H9 (cell line): ENCODE measurements at regions not wholly inside any gene's neighbourhood (a gene's known extent, or its start where the extent isn't known, plus 50 kb on each side); places are given as distances from the start of the nearest gene placed in this dataset.

Source experiments
- DNase-seq: peaks from one replicate; pipeline ENCODE4 v3.0.0-alpha.2; 2017
- H2AFZ ChIP-seq: one replicate; pipeline ENCODE4 v1.6.1; 2013; ENCODE audit warnings: mild to moderate bottlenecking, low read length, control low read depth, moderate library complexity
- H2AK5ac ChIP-seq: 2 replicates; pipeline ENCODE4 v1.6.1; 2013; ENCODE audit warnings: low read length, control low read depth, mixed read lengths; ENCODE audit not compliant: insufficient read length
- H2BK120ac ChIP-seq: one replicate; pipeline ENCODE4 v1.6.1; 2013; ENCODE audit warnings: low read depth, mild to moderate bottlenecking, low read length, control low read depth, inconsistent platforms; ENCODE audit not compliant: poor library complexity, severe bottlenecking
- H2BK12ac ChIP-seq: 2 replicates; pipeline ENCODE4 v1.6.1; 2013; ENCODE audit warnings: low read length, control low read depth, mixed read lengths, low read depth; ENCODE audit not compliant: insufficient read length
- H2BK15ac ChIP-seq: 2 replicates; pipeline ENCODE4 v1.6.1; 2013; ENCODE audit warnings: low read depth, low read length, control low read depth
- H2BK20ac ChIP-seq: one replicate; pipeline ENCODE4 v1.6.1; 2013; ENCODE audit warnings: low read depth, mild to moderate bottlenecking, low read length, control low read depth, inconsistent platforms; ENCODE audit not compliant: poor library complexity, severe bottlenecking
- H2BK5ac ChIP-seq: 2 replicates; pipeline ENCODE4 v1.6.1; 2013; ENCODE audit warnings: low read length, control low read depth, mixed read lengths; ENCODE audit not compliant: insufficient read length
- H3K14ac ChIP-seq: 2 replicates; pipeline ENCODE4 v1.6.1; 2013; ENCODE audit warnings: low read length, control low read depth; ENCODE audit not compliant: insufficient read depth
- H3K18ac ChIP-seq: 2 replicates; pipeline ENCODE4 v1.6.1; 2013; ENCODE audit warnings: low read depth, mild to moderate bottlenecking, mixed read lengths, low read length, control low read depth; ENCODE audit not compliant: insufficient read length
- H3K23ac ChIP-seq: 2 replicates; pipeline ENCODE4 v1.6.1; 2013; ENCODE audit warnings: low read length, control low read depth, mixed read lengths, low read depth; ENCODE audit not compliant: insufficient read length
- H3K23me2 ChIP-seq: 2 replicates; pipeline ENCODE4 v1.6.1; 2013; ENCODE audit warnings: low read depth, mild to moderate bottlenecking, mixed read lengths, low read length, control low read depth; ENCODE audit not compliant: insufficient read length, poor library complexity, severe bottlenecking
- H3K27ac ChIP-seq: 2 replicates; pipeline ENCODE4 v1.5.1; 2013; ENCODE audit warnings: low read length, control low read depth, mixed read lengths, low read depth; ENCODE audit not compliant: insufficient read length
- H3K27me3 ChIP-seq: 2 replicates; pipeline ENCODE4 v1.6.1; 2013; ENCODE audit warnings: low read length, control low read depth, inconsistent platforms; ENCODE audit not compliant: insufficient read depth
- H3K4ac ChIP-seq: 2 replicates; pipeline ENCODE4 v1.6.1; 2013; ENCODE audit warnings: low read depth, mild to moderate bottlenecking, control low read depth, inconsistent platforms, low read length, moderate library complexity
- H3K4me1 ChIP-seq: 2 replicates; pipeline ENCODE4 v1.6.1; 2013; ENCODE audit warnings: low read length, control low read depth, inconsistent platforms; ENCODE audit not compliant: insufficient read depth
- H3K4me2 ChIP-seq: 2 replicates; pipeline ENCODE4 v1.6.1; 2013; ENCODE audit warnings: low read length, control low read depth, mixed read lengths; ENCODE audit not compliant: insufficient read length, insufficient read depth
- H3K56ac ChIP-seq: 2 replicates; pipeline ENCODE4 v1.6.1; 2013; ENCODE audit warnings: low read depth, mild to moderate bottlenecking, mixed read lengths, low read length, control low read depth; ENCODE audit not compliant: insufficient read length
- H3K79me1 ChIP-seq: 2 replicates; pipeline ENCODE4 v1.6.1; 2013; ENCODE audit warnings: low read depth, mild to moderate bottlenecking, moderate library complexity, low read length, control low read depth, inconsistent platforms; ENCODE audit not compliant: insufficient read depth, poor library complexity, severe bottlenecking
- H3K79me2 ChIP-seq: 2 replicates; pipeline ENCODE4 v1.6.1; 2013; ENCODE audit warnings: low read length, control low read depth, inconsistent platforms; ENCODE audit not compliant: insufficient read depth
- H3K9ac ChIP-seq: 2 replicates; pipeline ENCODE4 v1.6.1; 2013; ENCODE audit warnings: low read length, control low read depth, mixed read lengths; ENCODE audit not compliant: insufficient read length; ENCODE audit errors: extremely low read depth
- H3K9me3 ChIP-seq: one replicate; pipeline ENCODE4 v1.6.1; 2013; ENCODE audit warnings: low read depth, low read length, inconsistent platforms; ENCODE audit not compliant: control insufficient read depth
- H3T11ph ChIP-seq: one replicate; pipeline ENCODE4 v1.6.1; 2013; ENCODE audit warnings: mild to moderate bottlenecking, low read length, control low read depth, inconsistent platforms
- H4K20me1 ChIP-seq: one replicate; pipeline ENCODE4 v1.6.1; 2013; ENCODE audit not compliant: control insufficient read depth, insufficient read length, insufficient read depth
- H4K5ac ChIP-seq: 2 replicates; pipeline ENCODE4 v1.6.1; 2013; ENCODE audit warnings: low read depth, mild to moderate bottlenecking, mixed read lengths, low read length, control low read depth; ENCODE audit not compliant: insufficient read length
- H4K8ac ChIP-seq: replicated peaks from 2 replicates; pipeline ENCODE4 v1.6.1; 2013; ENCODE audit warnings: low read length, control low read depth, mixed read lengths, low read depth; ENCODE audit not compliant: insufficient read length
- H4K91ac ChIP-seq: 2 replicates; pipeline ENCODE4 v1.6.1; 2013; ENCODE audit warnings: low read depth, mild to moderate bottlenecking, moderate library complexity, mixed read lengths, low read length, control low read depth; ENCODE audit not compliant: insufficient read length
- H3K27ac Mint-ChIP-seq, 3 experiments: 2 replicates in 2 of 3; 3 replicates in 1 of 3; pipeline ENCODE4 v1.8.0; 2020 to 2021; ENCODE audit warnings: mixed read lengths in 3 of 3, mild to moderate bottlenecking in 1 of 3, moderate library complexity in 1 of 3
- H3K27me3 Mint-ChIP-seq: 2 replicates; pipeline ENCODE4 v1.8.0; 2021; ENCODE audit warnings: low read depth, mild to moderate bottlenecking, moderate library complexity, mixed read lengths
- H3K36me3 Mint-ChIP-seq, 3 experiments: 2 replicates in 2 of 3; 3 replicates in 1 of 3; pipeline ENCODE4 v1.8.0; 2020 to 2021; ENCODE audit warnings: low read depth in 3 of 3, mixed read lengths in 3 of 3; ENCODE audit not compliant: insufficient read depth in 1 of 3
- H3K4me1 Mint-ChIP-seq, 2 experiments: 2 replicates each; pipeline ENCODE4 v1.8.0; 2020; ENCODE audit warnings: mixed read lengths in 2 of 2
- H3K4me3 Mint-ChIP-seq, 2 experiments: 2 replicates in 1 of 2; 3 replicates in 1 of 2; pipeline ENCODE4 v1.8.0; 2020 to 2021; ENCODE audit warnings: mild to moderate bottlenecking in 2 of 2, mixed read lengths in 2 of 2, moderate library complexity in 1 of 2
- H3K9me3 Mint-ChIP-seq, 2 experiments: 2 replicates in 1 of 2; 3 replicates in 1 of 2; pipeline ENCODE4 v1.8.0; 2020; ENCODE audit warnings: mild to moderate bottlenecking in 2 of 2, mixed read lengths in 2 of 2, moderate library complexity in 1 of 2
- WGBS: extraction: QIAGEN DNeasy Blood & Tissue Kit; methylation state at CpG from one replicate; pipeline ENCODE4 v1.1.7; 2013; ENCODE audit warnings: missing lambda C conversion rate, low lambda C conversion rate, mixed read lengths; ENCODE audit not compliant: insufficient read length; ENCODE audit errors: extremely low coverage; 5-methylcytosine and 5-hydroxymethylcytosine counted together
- TF ChIP-seq, protein P1 (sequence below): fragments of 200-600 bp; sonication (generic); conservative IDR thresholded peaks from 3 replicates; pipeline ENCODE4 v1.8.0; 2021; ENCODE audit warnings: antibody characterized with exemption, mild to moderate bottlenecking

DNA sequence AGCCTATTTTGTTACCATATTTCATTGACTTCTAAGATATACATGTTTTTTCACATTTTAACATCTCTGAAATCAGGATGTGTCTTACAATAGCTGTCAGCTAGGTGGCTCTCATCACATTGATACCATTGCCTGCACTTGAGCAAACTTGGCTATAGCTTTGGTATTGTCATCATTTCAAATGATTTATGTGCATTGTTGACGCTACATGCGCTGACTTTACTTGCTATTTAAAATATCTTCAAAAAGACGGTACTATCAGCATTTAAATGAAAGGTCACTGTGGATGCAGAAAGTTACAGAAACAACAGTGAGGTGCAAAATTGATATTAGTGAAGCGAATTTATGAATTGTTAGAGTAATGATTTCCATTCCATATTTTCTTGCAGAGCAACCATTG lies 54.0 kb upstream of the ABHD2 start:
- Histone ChIP-seq H3K4ac (no peak overlapping the region), H2BK15ac (no peak overlapping the region), H3K9ac (no peak overlapping the region), H3K14ac (no peak overlapping the region), H2BK12ac (no peak overlapping the region), H4K91ac (no peak overlapping the region), H3K4me2 (no peak overlapping the region), H3K56ac (no peak overlapping the region), H3K23ac (no peak overlapping the region), H3K9me3 (no peaks in the 10 kb centered on the region), H3K27me3 (no peaks in the 10 kb centered on the region), H3K79me1 (no peaks in the 10 kb centered on the region), H3K79me2 (no peaks in the 10 kb centered on the region), H4K8ac (no peak overlapping the region), H2BK20ac (no peak overlapping the region), H3K18ac (no peak overlapping the region), H2BK5ac (no peak overlapping the region), H2AK5ac (no peak overlapping the region), H4K5ac (no peak overlapping the region), H3K4me1 (no peaks in the 10 kb centered on the region), H2AFZ (no peak overlapping the region), H3K23me2 (no peaks in the 10 kb centered on the region), H4K20me1 (no peaks in the 10 kb centered on the region), H2BK120ac (no peak overlapping the region), H3T11ph (no peak overlapping the region), H3K27ac (no peak overlapping the region)
- Mint-ChIP-seq H3K27me3 (peaks cover 6% of the 10 kb centered on the region), H3K4me1 (no peaks in the 10 kb centered on the region), H3K36me3 (peaks cover 2 to 11% (median 2%) of the 10 kb centered on the region in 3 experiments; a peak in 3 of 7 replicates), H3K9me3 (peaks cover 4 to 6% of the 10 kb centered on the region in 2 experiments; a peak in 4 of 5 replicates), H3K4me3 (no peak overlapping the region), H3K27ac (no peak overlapping the region)
- TF ChIP-seq, protein P1, sequence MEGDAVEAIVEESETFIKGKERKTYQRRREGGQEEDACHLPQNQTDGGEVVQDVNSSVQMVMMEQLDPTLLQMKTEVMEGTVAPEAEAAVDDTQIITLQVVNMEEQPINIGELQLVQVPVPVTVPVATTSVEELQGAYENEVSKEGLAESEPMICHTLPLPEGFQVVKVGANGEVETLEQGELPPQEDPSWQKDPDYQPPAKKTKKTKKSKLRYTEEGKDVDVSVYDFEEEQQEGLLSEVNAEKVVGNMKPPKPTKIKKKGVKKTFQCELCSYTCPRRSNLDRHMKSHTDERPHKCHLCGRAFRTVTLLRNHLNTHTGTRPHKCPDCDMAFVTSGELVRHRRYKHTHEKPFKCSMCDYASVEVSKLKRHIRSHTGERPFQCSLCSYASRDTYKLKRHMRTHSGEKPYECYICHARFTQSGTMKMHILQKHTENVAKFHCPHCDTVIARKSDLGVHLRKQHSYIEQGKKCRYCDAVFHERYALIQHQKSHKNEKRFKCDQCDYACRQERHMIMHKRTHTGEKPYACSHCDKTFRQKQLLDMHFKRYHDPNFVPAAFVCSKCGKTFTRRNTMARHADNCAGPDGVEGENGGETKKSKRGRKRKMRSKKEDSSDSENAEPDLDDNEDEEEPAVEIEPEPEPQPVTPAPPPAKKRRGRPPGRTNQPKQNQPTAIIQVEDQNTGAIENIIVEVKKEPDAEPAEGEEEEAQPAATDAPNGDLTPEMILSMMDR, result peak; percentile 46
- no CpG with 5 or more reads among the region's 4 CpGs for WGBS
- DNase-seq, result no peak
